NCI-H2171 treated with DMSO at 0.1 percent for 48 hours (cell line): ENCODE measurements at regions not wholly inside any gene's neighbourhood (a gene's known extent, or its start where the extent isn't known, plus 50 kb on each side); places are given as distances from the start of the nearest gene placed in this dataset.

Source experiments
- DNase-seq: peaks from one replicate; lab custom pipeline; 2025; lab: John Stamatoyannopoulos, UW

- peak; percentile 8 for DNase-seq
These were observed 359.2 kb downstream of the BUD13 start for GRCh38 chr11:116413301-116414242.

- no peak for DNase-seq
These were observed 360.5 kb downstream of the BUD13 start for GRCh38 chr11:116412118-116412889.

GRCh38 chr11:116409238-116409637 lies 363.5 kb downstream of the BUD13 start:
- DNase-seq: no peak

GRCh38 chr11:116406042-116406441 lies 366.7 kb downstream of the BUD13 start:
- DNase-seq: no peak

GRCh38 chr11:116404462-116404798 lies 368.4 kb downstream of the BUD13 start:
- no peak for DNase-seq

- peak; percentile 23 for DNase-seq
These were observed 368.9 kb downstream of the BUD13 start for GRCh38 chr11:116403794-116404461.

- DNase-seq: no peak
These were observed 372.7 kb downstream of the BUD13 start for GRCh38 chr11:116400081-116400480.

GRCh38 chr11:116397602-116398084 lies 375.1 kb downstream of the BUD13 start:
- DNase-seq: no peak

GRCh38 chr11:116396331-116396730 lies 376.5 kb downstream of the BUD13 start:
- DNase-seq: no peak

- DNase-seq: no peak
These were observed 378.8 kb downstream of the BUD13 start for GRCh38 chr11:116394022-116394421.

GRCh38 chr11:116390963-116391362 lies 381.8 kb downstream of the BUD13 start:
- no peak for DNase-seq

GRCh38 chr11:116388146-116388545 lies 384.6 kb downstream of the BUD13 start:
- DNase-seq: no peak

GRCh38 chr11:116387641-116388040 lies 385.1 kb downstream of the BUD13 start:
- no peak for DNase-seq

GRCh38 chr11:116386118-116386699 lies 386.6 kb downstream of the BUD13 start:
- no peak for DNase-seq

- DNase-seq: no peak
These were observed 387.9 kb downstream of the BUD13 start for GRCh38 chr11:116384876-116385275.

- no peak for DNase-seq
These were observed 388.4 kb downstream of the BUD13 start for GRCh38 chr11:116384407-116384806.

GRCh38 chr11:116379185-116379828 lies 393.5 kb downstream of the BUD13 start:
- no peak for DNase-seq

GRCh38 chr11:116376547-116376946 lies 396.2 kb downstream of the BUD13 start:
- no peak for DNase-seq

- no peak for DNase-seq
These were observed 396.7 kb downstream of the BUD13 start for GRCh38 chr11:116376054-116376453.

GRCh38 chr11:116375221-116375620 lies 397.6 kb downstream of the BUD13 start:
- DNase-seq: no peak

- DNase-seq: no peak
These were observed 398.7 kb downstream of the BUD13 start for GRCh38 chr11:116374085-116374484.
